HG03064 (cell line): ENCODE measurements at regions not wholly inside any gene's neighbourhood (a gene's known extent, or its start where the extent isn't known, plus 50 kb on each side); places are given as distances from the start of the nearest gene placed in this dataset.

Experiments
- ATAC-seq: cut with Tn5 transposase; IDR thresholded peaks from one replicate; pipeline ENCODE4 v1.9.1; 2021; ENCODE audit warnings: low read depth; ENCODE audit not compliant: unreplicated experiment

DNA sequence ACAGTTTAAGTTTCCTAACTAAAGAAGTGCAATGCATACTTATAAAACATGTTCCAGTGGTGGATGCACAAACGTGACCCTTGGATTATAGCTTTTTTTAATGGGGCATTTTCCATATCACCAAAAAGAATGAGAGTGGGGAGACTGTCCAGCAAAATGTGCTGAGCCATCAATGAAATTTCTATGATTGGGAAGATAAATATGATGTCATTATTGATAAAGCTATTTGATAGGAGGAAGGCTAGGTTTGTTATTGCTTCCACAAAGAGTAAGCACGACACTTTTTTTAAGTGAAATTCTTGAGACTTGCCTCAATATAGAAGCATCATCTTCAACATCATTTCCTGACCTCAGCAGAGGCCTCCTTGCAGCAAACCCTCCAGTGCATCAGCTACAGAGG lies 174.6 kb upstream of the CLEC14A start:
- no peak for ATAC-seq

DNA sequence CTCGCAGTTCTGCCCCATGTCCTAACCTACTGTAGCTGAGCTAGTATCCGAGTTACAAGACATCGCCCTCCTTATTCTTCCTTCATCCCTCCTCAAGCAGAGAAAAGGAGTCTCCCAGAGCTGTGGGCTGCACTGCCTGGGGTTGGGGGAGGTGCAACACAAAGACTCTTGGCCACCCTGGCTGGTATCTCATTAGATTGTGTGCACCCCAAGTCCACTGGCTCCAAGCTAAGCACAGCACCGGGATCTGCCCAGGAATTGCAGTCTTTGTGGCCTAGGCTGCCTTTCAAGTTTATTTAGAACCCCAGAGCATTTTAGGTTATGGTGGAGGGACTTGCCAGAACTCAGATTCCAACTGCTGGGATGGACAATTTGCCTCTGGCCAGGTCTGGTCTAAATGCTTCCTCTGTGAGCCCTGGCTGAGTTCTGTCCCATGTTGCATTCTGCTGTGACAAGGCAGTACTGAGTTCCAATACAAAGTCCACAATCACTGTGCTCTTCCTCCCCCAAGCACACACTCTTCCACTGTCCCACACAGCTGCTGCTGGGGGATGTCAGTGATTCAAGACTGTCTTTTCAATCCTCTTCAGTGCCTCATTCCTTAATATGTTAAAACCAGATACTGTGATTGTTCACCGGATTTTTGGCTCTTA lies 169.6 kb upstream of the CLEC14A start:
- no peak for ATAC-seq

DNA sequence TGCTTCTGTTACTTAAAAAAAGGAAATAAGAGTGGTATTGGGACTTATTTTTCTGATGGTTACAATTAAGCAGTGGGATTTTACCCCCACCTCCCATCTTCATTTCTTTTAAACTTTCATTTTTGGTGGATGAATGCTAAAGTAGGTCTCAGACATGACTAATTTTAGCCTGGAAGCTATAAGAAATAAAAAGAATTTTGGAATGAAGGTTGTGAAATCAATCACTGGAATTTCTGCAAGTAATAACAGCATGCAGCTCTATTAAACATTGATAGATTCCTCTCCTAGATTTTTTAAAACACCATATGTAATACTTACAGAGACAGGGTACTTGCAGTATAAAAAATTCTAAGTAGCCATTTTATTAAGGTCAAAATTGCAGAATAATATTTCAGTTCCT lies 164.2 kb upstream of the CLEC14A start:
- no peak for ATAC-seq

DNA sequence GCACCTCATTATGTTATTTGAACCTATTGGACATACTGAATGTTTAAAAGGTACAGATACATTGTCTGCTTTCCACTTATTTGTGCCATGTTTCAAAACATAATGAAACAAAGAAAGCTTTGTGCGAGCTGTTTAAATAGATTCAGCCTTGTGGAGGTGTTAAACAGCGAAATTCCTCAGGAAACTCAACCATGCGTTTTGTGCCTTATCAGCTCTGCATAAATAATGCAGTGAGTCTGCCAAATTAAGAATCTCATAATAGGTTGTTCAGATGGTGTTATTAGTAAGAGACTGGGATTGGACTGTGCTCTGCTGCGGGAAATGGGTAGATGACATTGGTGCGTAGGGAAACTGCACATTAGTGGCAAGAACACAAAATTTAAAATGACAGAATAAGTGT lies 163.7 kb upstream of the CLEC14A start:
- no peak for ATAC-seq

DNA sequence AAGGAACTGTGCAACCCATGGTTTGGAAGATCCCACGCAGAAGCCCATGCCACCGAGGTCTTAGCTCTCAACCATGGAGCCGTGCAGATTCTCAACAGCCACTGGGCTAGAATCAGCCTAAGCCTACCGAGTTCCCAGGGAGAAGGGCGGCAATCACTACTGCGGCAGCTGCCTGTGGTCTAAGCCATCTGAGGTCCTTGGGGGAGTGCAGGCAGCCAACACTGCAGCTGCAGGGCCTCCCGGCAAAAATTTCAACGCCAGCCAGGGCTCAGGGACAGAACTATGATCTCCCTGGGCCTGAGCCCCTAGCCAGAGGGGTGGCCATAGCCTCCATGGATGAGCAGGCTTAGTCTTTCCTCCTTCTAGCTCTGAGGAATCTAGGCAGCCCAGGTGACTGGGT lies 156.8 kb upstream of the CLEC14A start:
- ATAC-seq, result no peak

DNA sequence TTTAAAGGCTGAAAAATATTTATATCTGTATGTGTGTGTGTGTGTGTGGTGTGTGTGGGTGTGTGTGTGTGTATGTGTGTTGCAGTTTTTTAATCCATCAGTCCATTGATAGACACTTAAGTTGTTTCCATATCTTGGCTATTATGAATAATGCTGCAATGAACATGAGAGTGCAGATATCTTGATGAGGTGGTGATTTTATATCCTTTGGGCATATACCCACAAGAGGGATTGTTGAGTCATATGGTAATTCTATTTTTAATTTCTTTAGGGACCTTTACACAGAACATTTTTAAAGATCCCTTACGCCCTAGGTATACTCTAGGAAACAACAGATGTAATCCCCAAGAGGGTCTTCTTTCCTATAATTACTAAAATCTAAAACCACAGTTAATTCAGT lies 154.5 kb upstream of the CLEC14A start:
- ATAC-seq, result no peak

DNA sequence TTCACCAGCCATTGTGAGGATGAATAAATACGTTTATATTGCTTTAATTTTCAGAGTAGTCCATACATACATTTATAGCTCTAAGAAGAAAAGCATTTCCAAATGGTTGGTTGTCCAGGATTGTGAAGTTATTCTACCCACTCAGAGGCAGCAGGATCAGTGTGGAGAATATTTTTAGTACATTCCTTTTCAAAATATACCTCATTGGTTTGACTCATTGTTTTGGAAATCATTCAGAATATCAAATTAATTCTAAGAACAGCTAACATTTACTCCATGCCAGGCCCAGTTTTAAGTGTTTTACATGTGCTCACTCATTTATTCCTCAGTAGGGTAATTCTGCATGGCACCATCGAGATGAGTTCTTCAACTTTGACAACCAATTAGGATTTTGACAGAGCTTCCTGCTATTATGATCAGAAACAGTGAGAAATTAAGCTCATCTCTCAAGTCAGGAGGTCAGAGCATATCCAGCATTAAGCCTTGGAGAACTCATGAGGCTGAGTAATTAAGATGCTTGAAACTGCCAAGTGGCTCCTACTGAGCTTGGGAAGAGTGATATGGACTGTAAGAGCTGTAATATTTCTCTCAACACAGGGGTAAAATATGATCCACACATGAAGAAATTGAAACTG lies 153.3 kb upstream of the CLEC14A start:
- ATAC-seq, result no peak

DNA sequence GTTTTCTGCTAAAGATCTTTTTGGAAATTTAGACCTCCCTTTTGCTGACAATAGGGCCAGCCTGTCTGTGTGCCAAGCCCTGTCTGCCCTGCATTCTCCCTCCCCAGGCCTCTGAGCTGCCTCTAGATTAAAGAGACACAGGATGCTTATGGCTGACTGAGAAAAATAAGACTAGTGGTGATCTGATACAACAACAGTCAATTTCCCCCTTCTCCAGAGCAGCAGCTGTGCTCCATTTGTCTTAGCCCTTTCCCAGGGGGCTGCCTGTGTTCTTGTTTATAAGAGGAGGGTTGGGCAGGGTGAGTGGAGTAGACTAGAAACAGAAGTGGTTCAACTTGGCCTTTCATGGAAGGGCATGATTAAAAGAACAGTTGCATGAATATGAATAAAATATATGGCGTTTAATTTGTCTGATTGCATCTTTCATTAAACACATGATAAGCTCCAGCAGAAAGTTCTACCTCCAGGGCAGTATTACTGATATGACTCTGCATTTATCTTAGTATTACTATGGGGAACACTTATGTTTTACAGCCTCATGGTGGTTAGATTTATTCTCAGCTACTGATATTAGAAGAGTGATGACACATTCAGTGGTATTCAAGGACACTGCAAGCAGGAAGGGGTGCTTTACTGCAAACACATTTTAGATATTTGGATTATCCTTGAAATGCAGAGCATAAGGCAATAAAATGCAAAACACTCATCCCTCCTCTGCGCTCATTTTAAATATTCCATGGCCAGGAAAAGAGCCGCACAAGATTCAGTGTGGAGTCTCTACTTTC lies 150.2 kb upstream of the CLEC14A start:
- no peak for ATAC-seq

DNA sequence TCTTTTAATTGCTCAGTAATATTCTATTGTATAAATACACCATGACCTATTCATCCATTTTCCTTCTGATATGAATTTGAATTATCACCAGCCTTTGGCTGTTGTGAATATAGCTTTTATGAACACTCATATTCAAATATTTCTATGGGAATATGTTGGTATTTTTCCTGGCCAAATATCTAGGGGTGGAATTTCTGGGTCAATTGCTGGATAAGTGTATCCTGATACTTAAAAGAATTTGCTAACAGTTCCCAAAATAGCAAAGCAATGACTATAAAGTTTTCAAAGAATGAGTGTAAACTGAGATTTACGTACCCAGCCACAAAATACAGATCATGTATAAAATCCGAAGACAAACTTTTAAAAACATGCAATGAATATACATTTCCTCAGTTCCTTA lies 148.7 kb upstream of the CLEC14A start:
- no peak for ATAC-seq

DNA sequence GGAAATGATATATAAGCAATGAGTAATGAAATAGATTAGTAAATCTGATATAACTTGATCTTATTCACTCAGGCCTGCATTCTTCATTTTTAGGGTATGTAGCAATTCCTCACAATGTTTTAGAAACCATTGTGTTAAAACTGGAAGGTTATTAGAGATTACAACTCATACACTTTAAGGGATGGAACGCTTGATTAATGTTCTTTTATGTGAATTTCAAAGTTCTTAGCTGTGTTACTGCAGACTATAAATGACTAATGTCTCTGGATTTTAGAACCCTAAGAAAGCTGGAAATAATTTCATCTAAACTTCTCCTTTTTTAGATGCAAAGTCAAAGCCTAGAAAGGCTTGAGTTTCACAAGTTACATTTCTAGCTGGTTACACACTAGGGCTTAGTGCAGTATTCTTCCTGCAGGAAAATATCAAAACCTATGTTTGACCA lies 148.2 kb upstream of the CLEC14A start:
- ATAC-seq, result no peak

DNA sequence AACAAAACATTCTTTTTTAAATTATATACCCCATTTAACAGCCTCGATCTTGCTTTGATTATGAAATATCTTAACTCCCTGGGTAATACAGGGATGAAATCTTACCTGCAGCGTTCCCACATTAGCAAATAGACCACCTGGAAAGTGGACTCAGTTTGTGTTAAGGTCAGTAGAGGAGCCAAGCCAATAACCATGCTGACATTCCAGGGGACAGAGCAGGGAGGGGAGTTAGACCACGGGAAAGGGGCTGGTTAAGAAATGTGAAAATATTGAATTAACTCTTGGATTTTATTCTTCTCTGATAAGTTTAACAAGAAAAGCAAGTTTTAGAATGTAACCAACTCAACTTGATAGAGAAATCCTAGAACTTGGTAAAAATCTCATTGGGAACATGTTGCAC lies 144.9 kb upstream of the CLEC14A start:
- no peak for ATAC-seq

DNA sequence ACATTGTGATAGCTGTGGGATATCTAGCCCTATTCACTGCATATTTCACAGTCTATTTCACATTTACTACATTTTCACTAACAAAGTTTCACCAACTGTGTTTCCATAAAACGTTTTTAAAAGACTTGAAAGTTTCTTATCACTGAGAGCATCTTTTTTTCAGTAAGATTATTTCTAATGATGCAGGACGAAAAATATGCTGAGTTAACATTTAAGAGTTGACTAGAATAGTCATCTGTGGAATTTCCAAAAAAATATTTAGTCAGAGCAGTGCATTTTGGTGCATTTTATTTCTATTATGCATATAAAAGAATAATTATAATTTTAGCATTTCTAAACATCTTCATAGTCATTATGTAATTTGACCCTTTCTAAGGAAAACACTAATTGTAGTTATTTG lies 143.8 kb upstream of the CLEC14A start:
- ATAC-seq, result no peak

DNA sequence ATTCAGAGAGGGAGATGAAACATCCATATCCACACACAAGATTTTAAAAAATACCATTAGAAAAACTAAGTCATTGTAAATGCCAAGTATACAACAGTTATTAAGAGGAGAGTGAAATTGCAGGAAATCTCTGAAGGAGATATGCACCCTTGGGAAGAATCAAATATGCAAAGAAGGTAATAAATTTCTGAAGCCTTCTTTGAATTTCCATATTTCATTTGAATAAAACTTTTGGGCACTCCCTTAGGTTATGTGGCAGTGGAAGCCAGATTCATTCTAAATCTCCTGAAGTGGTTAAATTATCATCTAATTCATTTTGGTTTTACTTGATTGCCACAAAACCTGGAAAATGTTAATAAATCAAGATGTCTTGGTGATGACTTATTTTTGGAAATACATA lies 138.9 kb upstream of the CLEC14A start:
- ATAC-seq, result no peak

DNA sequence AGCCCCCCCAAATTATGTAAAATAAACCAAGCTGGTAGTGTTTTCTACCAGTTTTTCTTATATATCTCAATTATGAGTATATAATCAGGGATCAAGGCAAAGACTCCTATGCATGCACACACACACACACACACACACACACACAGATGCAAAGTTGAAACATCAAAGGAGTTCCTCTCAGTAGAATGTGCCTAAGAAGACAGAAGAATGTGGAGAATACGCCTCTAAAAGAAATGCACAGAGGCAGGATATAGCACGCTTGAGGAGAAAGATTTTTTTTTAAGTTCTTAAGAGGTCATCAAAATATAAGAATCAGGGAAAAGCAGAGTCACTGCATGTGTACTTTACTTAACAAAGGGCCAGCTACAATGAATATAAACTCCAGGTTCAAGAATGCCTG lies 138.2 kb upstream of the CLEC14A start:
- ATAC-seq, result no peak

DNA sequence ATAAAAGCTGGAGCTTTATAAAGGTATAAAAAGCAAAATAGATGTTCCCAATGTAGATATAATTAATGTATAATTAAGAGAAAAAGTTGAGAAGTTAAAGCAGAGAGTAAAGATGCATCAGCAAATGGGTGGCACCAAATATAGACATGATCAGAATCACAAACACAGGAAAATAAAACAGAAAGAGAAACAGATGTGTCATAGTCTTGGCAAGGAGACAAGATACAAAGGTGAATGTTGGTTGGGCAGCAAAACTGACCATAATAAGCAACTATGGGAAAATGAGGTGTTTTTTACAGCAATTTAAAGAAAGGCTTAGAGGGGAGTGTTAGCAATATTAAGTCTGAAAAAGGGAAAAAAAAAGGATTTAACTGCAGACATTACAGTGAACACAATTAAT lies 135.4 kb upstream of the CLEC14A start:
- ATAC-seq, result no peak

DNA sequence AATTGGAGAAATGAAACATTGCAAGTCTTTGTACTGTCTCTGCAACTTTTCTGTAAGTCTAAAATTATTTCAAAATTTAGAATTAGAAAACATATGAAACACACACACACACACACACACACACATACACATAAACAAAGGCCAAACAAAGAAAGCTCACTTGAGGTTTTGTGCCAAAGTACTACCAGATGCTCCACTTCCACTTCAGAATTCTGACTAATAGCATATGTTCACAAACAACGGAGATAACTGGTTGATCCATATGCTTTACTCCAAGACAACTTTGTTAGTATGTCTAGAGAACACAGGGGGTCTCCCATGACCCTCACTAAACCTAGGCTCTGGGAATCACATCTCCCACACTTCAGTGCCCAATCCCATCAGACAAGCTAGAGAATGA lies 133.8 kb upstream of the CLEC14A start:
- no peak for ATAC-seq

DNA sequence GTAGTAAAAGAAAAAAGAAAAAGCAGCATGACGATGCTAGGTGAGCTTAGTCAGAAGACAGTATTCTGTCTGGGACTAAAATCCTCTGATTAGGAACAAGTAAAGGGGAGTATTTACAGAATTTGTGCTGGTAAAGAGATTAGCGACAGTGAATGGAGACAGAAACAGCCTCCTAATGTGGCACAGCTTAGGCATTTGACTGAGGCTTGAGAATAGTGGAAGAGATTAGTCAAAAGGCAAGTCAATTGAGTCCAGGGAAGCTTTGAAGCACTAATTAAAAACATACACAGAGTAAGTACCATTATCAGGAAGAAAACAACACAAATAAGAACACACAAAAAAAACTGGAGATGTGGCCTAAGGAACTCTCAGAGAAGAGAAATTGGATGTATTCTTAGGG lies 131.9 kb upstream of the CLEC14A start:
- ATAC-seq, result no peak

DNA sequence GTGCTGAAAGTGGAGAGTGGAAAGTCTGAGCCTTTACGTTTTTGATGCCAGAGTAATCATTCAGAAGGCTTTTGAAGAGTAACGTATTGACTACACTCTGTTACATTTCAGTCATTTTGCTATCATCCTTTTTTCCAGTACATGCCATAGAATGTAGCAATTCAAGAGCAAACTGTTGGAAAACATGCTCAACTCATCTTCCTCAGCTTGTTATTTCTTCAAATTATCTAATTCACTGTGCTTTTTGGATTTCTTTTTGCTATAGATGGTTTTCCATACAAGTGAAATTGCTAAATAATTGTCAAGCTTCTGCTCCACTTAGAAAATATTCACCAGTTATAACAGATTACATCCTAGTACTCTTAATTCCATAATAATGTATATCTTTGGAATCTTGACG lies 129.9 kb upstream of the CLEC14A start:
- no peak for ATAC-seq

DNA sequence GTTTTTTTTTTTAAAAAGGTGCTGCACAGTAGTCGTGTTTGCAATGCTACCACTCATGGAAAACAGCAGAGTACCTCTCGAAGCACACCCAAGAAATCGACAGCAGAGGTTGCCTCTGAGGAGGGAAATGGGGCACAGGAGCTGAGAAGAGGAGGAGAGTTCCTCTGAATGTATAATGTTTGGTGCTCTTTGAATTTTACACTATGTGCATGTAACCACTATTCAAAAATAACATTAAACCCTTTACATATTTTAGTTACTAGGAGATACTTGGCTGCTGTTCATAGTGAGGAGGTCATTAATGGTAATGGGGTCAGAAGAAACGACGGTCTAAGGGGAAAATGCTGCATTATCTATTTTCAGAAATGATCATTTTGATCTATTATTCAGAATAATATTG lies 129.4 kb upstream of the CLEC14A start:
- no peak for ATAC-seq

DNA sequence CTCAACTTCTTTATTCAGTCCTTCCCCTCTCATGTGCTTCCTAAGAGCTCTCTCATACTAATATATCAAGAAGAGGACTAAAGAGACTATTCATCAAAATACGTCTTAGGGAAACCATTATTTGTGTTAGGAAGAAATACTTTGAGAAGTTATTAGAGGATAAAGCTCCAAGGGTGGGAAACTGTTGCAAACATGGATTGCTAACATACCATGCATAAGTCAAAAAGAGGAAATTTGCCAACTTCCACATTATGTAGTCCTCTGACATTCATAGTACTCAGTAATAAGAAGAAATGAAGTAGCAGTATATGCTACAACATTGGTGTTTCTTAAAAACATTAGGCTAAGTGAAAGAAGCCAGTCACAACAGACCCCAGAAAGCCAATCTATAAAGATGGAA lies 128.8 kb upstream of the CLEC14A start:
- ATAC-seq, result no peak

DNA sequence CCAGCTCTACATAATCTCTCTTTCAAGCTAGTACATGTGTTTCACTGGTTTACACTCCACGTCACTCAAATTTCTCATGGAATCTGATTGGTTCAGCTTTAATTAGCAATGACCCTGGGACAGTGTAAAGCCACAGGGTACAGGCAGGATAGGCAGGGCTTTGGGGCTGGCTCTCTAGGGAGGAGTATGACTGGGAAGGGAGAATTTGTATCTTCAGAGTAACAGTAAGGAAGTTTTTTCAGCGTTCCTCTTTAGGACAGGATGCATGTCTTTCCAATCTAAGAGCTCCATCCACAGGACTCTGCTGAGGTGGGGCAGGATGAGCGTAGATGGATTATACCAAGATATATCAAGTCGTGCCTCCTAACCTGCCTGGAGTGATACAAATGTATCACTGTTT lies 112.0 kb upstream of the CLEC14A start:
- no peak for ATAC-seq

DNA sequence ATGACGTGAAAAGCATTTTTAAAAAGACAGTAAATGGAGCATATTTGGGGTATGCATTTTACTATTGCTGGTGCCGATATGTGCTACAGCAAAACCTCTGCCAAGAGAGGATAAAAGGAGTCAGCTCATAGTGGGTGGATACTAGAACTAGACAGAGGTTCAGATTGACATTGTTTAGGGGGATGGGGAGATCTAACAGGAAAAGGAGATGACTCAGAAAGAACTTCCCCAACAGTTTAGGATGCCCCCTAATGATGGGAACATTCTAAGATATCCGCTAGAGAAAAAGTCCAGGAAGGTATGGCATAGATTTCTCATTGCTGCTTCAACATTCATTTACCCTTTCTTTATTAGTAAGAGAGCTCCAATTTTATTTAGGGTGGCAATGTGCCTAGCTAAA lies 110.5 kb upstream of the CLEC14A start:
- no peak for ATAC-seq
